ENCODE measurements at regions not wholly inside any gene's neighbourhood (a gene's known extent, or its start where the extent isn't known, plus 50 kb on each side); places are given as distances from the start of the nearest gene placed in this dataset.

DNA sequence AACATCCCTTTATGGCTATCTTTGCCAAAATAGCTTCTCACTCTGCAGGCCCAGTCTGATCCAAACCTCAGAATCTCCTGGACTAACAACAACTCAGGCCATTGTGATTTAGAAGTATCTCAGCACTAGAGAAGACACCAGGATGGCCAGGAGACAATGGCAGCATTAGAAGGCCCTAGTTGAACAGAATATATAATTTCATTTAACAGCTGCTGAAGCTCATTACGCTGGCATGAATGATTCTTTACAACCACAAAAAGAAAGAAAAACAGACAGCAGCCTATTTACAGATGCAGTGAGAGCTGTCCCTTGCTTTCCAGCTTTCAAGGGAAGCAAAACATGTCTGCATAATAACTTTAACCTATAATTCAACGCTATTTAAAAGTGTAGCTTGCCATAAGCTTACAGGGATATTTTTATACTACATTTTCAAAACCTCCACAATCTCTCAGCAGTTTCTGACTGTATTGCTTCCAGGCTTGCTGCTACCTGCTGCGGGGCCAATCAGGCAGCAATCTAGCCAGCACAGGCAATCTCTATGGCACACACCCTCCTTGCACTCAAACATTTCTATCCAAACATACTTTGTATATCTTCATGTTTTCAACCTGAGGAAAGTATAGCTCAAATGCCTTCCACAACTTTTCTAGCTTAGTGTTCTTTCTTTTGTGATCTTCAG is 107.3 kb downstream of the OGFRL1 start:
- Histone ChIP-seq H4K20me1 (ENCODE audit: insufficient read depth) (no peaks in the 10 kb centered on the region; the same call in 1 of the 2 replicates), H3K9ac (ENCODE audit: low read length) (no peak overlapping the region), H3K27ac (ENCODE audit: low read depth, low read length) (no peak overlapping the region), H3K79me2 (ENCODE audit: insufficient read depth, low read length) (no peaks in the 10 kb centered on the region), H3K4me1 (ENCODE audit: control insufficient read depth in 1 of 2, insufficient read depth in 2 of 2, low read length in 2 of 2) (no peaks in the 10 kb centered on the region), H3K36me3 (ENCODE audit: control insufficient read depth in 1 of 2, insufficient read depth in 2 of 2, low read length in 2 of 2) (no peaks in the 10 kb centered on the region), H3K9me3 (ENCODE audit: control insufficient read depth in 1 of 2, insufficient read depth in 1 of 2, low read depth in 1 of 2, low read length in 2 of 2) (no peaks in the 10 kb centered on the region), H3K27me3 (ENCODE audit: insufficient read depth, low read length) (no peaks in the 10 kb centered on the region; the same call in 1 of the 2 replicates), H3K4me3 (replicated peaks in 1 of 2; ENCODE audit: low read depth in 1 of 2, low read length in 2 of 2) (no peak overlapping the region), H3K4me2 (ENCODE audit: low read length) (no peak overlapping the region), H3K9me2 (ENCODE audit: insufficient read depth) (no peaks in the 10 kb centered on the region), H2AFZ (ENCODE audit: low read depth, low read length, poor library complexity, severe bottlenecking) (no peak overlapping the region)
- ChIA-PET CTCF (interaction anchor here (1.0 kb wide), 1 partner anchor 114 kb away, joined by 4 read pairs; no protein-coding TSS in a partner anchor), POLR2A (no interaction called here), RAD21 (ENCODE audit: low non-redundant PET in 1 of 2, low total read pairs in 2 of 2, uncharacterized antibody in 2 of 2, unreplicated experiment in 2 of 2) (no interaction called here)
- no TSS peak for BruUV-seq (replicated peaks)
- no peak for DNase-seq (ENCODE audit: low read depth, low spot score)
- TF ChIP-seq RAD21 (IDR thresholded peaks at IDR 0.05; ENCODE audit: low read depth) (no peak), FOSL1 (IDR thresholded peaks at IDR 0.05; ENCODE audit: low read depth) (no peak), YY1 (IDR thresholded peaks at IDR 0.05; ENCODE audit: extremely low read depth, insufficient replicate concordance, low read depth, low read length) (no peak), ZFX (IDR thresholded peaks at IDR 0.05) (no peak), SIN3A (IDR thresholded peaks at IDR 0.05; ENCODE audit: low read depth) (no peak), TCF7L2 (IDR thresholded peaks at IDR 0.05; ENCODE audit: borderline replicate concordance, extremely low read depth, insufficient read depth, insufficient read length) (no peak), ZNF274 (IDR thresholded peaks at IDR 0.05; ENCODE audit: low read depth, low read length) (no peak), CBX3 (IDR thresholded peaks at IDR 0.05; ENCODE audit: low read depth) (no peak), POLR2AphosphoS5 (IDR thresholded peaks at IDR 0.05; ENCODE audit: low read depth, low read length) (no peak), EGR1 (IDR thresholded peaks at IDR 0.05; ENCODE audit: low read depth) (no peak), EZH2phosphoT487 (IDR thresholded peaks at IDR 0.05; ENCODE audit: borderline replicate concordance) (no peak), SP1 (IDR thresholded peaks at IDR 0.05; ENCODE audit: low read depth) (no peak)
- TF ChIP-seq, protein P1, sequence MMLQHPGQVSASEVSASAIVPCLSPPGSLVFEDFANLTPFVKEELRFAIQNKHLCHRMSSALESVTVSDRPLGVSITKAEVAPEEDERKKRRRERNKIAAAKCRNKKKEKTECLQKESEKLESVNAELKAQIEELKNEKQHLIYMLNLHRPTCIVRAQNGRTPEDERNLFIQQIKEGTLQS (IDR thresholded peaks at IDR 0.05), result no peak
- TF ChIP-seq, protein P2, sequence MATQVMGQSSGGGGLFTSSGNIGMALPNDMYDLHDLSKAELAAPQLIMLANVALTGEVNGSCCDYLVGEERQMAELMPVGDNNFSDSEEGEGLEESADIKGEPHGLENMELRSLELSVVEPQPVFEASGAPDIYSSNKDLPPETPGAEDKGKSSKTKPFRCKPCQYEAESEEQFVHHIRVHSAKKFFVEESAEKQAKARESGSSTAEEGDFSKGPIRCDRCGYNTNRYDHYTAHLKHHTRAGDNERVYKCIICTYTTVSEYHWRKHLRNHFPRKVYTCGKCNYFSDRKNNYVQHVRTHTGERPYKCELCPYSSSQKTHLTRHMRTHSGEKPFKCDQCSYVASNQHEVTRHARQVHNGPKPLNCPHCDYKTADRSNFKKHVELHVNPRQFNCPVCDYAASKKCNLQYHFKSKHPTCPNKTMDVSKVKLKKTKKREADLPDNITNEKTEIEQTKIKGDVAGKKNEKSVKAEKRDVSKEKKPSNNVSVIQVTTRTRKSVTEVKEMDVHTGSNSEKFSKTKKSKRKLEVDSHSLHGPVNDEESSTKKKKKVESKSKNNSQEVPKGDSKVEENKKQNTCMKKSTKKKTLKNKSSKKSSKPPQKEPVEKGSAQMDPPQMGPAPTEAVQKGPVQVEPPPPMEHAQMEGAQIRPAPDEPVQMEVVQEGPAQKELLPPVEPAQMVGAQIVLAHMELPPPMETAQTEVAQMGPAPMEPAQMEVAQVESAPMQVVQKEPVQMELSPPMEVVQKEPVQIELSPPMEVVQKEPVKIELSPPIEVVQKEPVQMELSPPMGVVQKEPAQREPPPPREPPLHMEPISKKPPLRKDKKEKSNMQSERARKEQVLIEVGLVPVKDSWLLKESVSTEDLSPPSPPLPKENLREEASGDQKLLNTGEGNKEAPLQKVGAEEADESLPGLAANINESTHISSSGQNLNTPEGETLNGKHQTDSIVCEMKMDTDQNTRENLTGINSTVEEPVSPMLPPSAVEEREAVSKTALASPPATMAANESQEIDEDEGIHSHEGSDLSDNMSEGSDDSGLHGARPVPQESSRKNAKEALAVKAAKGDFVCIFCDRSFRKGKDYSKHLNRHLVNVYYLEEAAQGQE (IDR thresholded peaks at IDR 0.05; ENCODE audit: low read depth), result no peak
- TF ChIP-seq, protein P3, sequence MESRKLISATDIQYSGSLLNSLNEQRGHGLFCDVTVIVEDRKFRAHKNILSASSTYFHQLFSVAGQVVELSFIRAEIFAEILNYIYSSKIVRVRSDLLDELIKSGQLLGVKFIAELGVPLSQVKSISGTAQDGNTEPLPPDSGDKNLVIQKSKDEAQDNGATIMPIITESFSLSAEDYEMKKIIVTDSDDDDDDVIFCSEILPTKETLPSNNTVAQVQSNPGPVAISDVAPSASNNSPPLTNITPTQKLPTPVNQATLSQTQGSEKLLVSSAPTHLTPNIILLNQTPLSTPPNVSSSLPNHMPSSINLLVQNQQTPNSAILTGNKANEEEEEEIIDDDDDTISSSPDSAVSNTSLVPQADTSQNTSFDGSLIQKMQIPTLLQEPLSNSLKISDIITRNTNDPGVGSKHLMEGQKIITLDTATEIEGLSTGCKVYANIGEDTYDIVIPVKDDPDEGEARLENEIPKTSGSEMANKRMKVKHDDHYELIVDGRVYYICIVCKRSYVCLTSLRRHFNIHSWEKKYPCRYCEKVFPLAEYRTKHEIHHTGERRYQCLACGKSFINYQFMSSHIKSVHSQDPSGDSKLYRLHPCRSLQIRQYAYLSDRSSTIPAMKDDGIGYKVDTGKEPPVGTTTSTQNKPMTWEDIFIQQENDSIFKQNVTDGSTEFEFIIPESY (IDR thresholded peaks at IDR 0.05; ENCODE audit: extremely low read depth, insufficient replicate concordance, low read length), result no peak
- intact Hi-C loops (cut with micrococcal nuclease), result no loop called here
- ATAC-seq, result no peak

Data from HCT116 (cell line).